ENCODE measurements at regions not wholly inside any gene's neighbourhood (a gene's known extent, or its start where the extent isn't known, plus 50 kb on each side); places are given as distances from the start of the nearest gene placed in this dataset.

GRCh38 chr5:99275128-99275527 is 346.3 kb upstream of the CHD1 start:
- DNase-seq (ENCODE audit: low read depth): no peak
- TF ChIP-seq CTCF (IDR thresholded peaks at IDR 0.05; ENCODE audit: insufficient read depth, low read depth, low read length, missing control alignments): no peak
- no peak overlapping the region for H3K4me3 ChIP-seq (ENCODE audit: low read depth, low read length)

GRCh38 chr5:99272576-99272975 is 343.8 kb upstream of the CHD1 start:
- no peak for TF ChIP-seq CTCF (IDR thresholded peaks at IDR 0.05; ENCODE audit: insufficient read depth, low read depth, low read length, missing control alignments)
- H3K4me3 ChIP-seq (ENCODE audit: low read depth, low read length): no peak overlapping the region
- DNase-seq (ENCODE audit: low read depth): no peak

DNA sequence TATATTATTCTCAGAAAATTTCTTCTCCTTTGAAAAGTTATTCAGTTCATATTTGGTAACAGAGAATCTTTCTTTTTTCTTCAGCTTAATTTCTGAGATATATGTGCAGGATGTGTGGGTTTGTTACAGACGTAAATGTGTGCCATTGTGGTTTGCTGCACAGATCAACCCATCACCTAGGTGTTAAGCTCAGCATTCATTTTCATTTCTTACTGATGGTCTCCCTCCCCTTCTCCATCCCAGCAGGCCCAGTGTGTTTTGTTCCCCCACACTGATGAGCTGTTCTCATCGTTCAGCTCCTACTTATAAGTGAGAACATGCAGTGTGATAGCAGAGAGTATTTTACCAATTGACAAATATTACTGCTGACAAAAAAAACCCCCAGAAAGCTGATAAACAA is 330.0 kb upstream of the CHD1 start:
- no peak for TF ChIP-seq CTCF (IDR thresholded peaks at IDR 0.05; ENCODE audit: insufficient read depth, low read depth, low read length, missing control alignments)
- no peak overlapping the region for H3K4me3 ChIP-seq (ENCODE audit: low read depth, low read length)
- no peak for DNase-seq (ENCODE audit: low read depth)

DNA sequence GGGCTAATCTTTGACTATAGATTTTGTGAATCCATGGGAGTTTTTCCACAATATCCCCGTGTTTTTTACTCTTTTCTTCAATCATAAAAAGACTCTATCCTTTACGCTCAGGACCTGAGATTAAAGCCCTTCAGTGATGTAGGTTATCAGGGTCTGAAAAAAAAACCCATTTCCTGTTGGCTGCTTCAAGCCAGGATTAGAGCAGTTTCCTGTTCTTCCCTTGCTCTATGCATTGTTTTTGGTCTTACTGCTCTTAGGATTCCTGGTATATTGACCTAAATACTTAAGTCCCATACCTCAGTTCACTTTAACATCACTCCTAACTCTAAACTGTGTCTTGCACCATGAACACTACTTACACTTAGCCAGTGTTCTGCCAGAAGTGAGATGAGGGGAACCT is 319.3 kb upstream of the CHD1 start:
- no peak for DNase-seq (ENCODE audit: low read depth)
- H3K4me3 ChIP-seq (ENCODE audit: low read depth, low read length): no peak overlapping the region
- no peak for TF ChIP-seq CTCF (IDR thresholded peaks at IDR 0.05; ENCODE audit: insufficient read depth, low read depth, low read length, missing control alignments)

- no peak for DNase-seq (ENCODE audit: low read depth)
- H3K4me3 ChIP-seq (ENCODE audit: low read depth, low read length): no peak overlapping the region
- TF ChIP-seq CTCF (IDR thresholded peaks at IDR 0.05; ENCODE audit: insufficient read depth, low read depth, low read length, missing control alignments): no peak
Observed at GRCh38 chr5:99247346-99247745, 318.5 kb upstream of the CHD1 start.

GRCh38 chr5:99243111-99243510 is 314.3 kb upstream of the CHD1 start:
- TF ChIP-seq CTCF (IDR thresholded peaks at IDR 0.05; ENCODE audit: insufficient read depth, low read depth, low read length, missing control alignments): no peak
- DNase-seq (ENCODE audit: low read depth): no peak
- no peak overlapping the region for H3K4me3 ChIP-seq (ENCODE audit: low read depth, low read length)

DNA sequence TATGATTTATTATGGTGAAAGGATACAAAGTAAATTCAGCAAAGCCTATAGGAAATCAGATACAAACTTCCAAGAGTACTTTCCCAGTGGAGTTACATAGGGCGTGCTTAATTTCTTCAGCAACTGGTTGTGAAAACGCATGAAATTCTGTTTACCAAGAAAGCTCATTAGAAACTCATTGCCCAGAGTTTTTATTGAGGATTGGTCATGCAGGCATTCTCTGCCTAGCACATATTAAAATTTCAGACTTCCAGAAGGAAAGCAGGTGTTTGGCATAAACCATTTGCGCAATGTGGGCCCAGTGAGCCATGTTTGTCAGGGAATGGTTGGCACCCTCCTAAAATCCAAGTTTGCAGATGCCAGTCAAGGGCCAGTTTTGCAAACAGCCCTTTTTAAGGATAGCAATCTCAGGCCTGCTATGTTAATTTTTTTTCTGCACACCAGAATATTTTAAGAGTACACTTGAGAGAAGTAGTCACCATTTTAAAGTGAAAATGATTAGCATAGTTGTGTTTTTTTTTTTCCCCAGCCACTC is 311.1 kb upstream of the CHD1 start:
- no peak for DNase-seq (ENCODE audit: low read depth)
- no peak for TF ChIP-seq CTCF (IDR thresholded peaks at IDR 0.05; ENCODE audit: insufficient read depth, low read depth, low read length, missing control alignments)
- no peak overlapping the region for H3K4me3 ChIP-seq (ENCODE audit: low read depth, low read length)
